ENCODE measurements at regions not wholly inside any gene's neighbourhood (a gene's known extent, or its start where the extent isn't known, plus 50 kb on each side); places are given as distances from the start of the nearest gene placed in this dataset.

GRCh38 chr2:116222793-116223192 lies 1591.7 kb upstream of the DDX18 start:
- TF ChIP-seq CTCF (conservative IDR thresholded peaks at IDR 0.05; ENCODE audit: low read depth, low read length) (no peak), EZH2 (IDR thresholded peaks at IDR 0.05; ENCODE audit: borderline replicate concordance, low read depth, low read length, poor library complexity, severe bottlenecking) (no peak)
